Peyer's patch (tissue), 4 donors: ENCODE measurements at regions not wholly inside any gene's neighbourhood (a gene's known extent, or its start where the extent isn't known, plus 50 kb on each side); places are given as distances from the start of the nearest gene placed in this dataset.
A peak's percentile ranks its signal among the peaks of the same experiment; 100 is the strongest.

Experiments used
- DNase-seq, 3 donors: peaks; one replicate each; pipeline ENCODE4 v3.0.0-alpha.2; 2017 to 2019
- H3K27ac ChIP-seq, 4 donors: fragments of 200-600 bp; sonication (generic); one replicate each; pipeline ENCODE4 v1.5.1; 2016 to 2019
- H3K27me3 ChIP-seq, 2 donors: fragments of 200-600 bp; sonication (generic); one replicate each; pipeline ENCODE4 v1.5.1; 2019
- H3K36me3 ChIP-seq, 3 donors: fragments of 200-600 bp; sonication (generic); one replicate each; pipeline ENCODE4 v1.5.1; 2016 to 2019
- H3K4me1 ChIP-seq, 4 donors: fragments of 200-600 bp; sonication (generic); one replicate each; pipeline ENCODE4 v1.5.1; 2016 to 2019
- H3K4me3 ChIP-seq, 4 donors: fragments of 200-600 bp; sonication (generic); 1 replicate in 3 of 4; 2 replicates in 1 of 4; pipeline ENCODE4 v1.5.1; 2016 to 2019; ENCODE audit warnings: mild to moderate bottlenecking in 1 of 4
- H3K9me3 ChIP-seq, 4 donors: fragments of 200-600 bp; sonication (generic); one replicate each; pipeline ENCODE4 v1.5.1; 2016 to 2019; ENCODE audit warnings: mild to moderate bottlenecking in 1 of 4
- CTCF ChIP-seq, 6 experiments: fragments of 450-650 bp in 4 of 6; fragments of 200-600 bp in 2 of 6; sonication (generic) in 1 of 6; IDR thresholded peaks; one replicate each; pipeline ENCODE4 v1.5.1; 2017 to 2019; ENCODE audit warnings: antibody characterized with exemption in 6 of 6, mild to moderate bottlenecking in 3 of 6, moderate library complexity in 1 of 6
- POLR2A ChIP-seq, 2 donors: fragments of 450-650 bp; IDR thresholded peaks; one replicate each; pipeline ENCODE4 v1.5.1; 2017; ENCODE audit warnings: antibody characterized with exemption in 2 of 2, mild to moderate bottlenecking in 2 of 2, moderate library complexity in 2 of 2

GRCh38 chr6:225907-226306 is 66.4 kb upstream of the DUSP22 start:
- Histone ChIP-seq H3K36me3 (no peaks in the 10 kb centered on the region), H3K4me1 (peaks cover 0 to 10% (median 0%) of the 10 kb centered on the region in 4 donors), H3K4me3 (no peak overlapping the region), H3K9me3 (no peaks in the 10 kb centered on the region), H3K27me3 (no peaks in the 10 kb centered on the region), H3K27ac (peak overlapping the region in 1 of 4 donors; percentile 43)
- TF ChIP-seq POLR2A (IDR thresholded peaks at IDR 0.05) = no peak
- no peak for DNase-seq

GRCh38 chr6:226516-227073 is 65.7 kb upstream of the DUSP22 start:
- TF ChIP-seq POLR2A (IDR thresholded peaks at IDR 0.05) = no peak
- no peak for TF ChIP-seq CTCF (IDR thresholded peaks at IDR 0.05)
- Histone ChIP-seq H3K36me3 (no peaks in the 10 kb centered on the region), H3K4me3 (no peak overlapping the region), H3K4me1 (peaks cover 0 to 10% (median 0%) of the 10 kb centered on the region in 4 donors), H3K9me3 (no peaks in the 10 kb centered on the region), H3K27me3 (no peaks in the 10 kb centered on the region), H3K27ac (no peak overlapping the region)
- DNase-seq = no peak

GRCh38 chr6:227074-227782 is 65.1 kb upstream of the DUSP22 start:
- TF ChIP-seq POLR2A (IDR thresholded peaks at IDR 0.05) (no peak), CTCF (IDR thresholded peaks at IDR 0.05) (peak in 2 of 6 experiments; percentile 16 to 18)
- DNase-seq = peak in 2 of 3 donors; percentile 56 to 62

GRCh38 chr6:227812-228338 is 64.4 kb upstream of the DUSP22 start:
- H3K9me3 ChIP-seq = no peaks in the 10 kb centered on the region
- TF ChIP-seq POLR2A (IDR thresholded peaks at IDR 0.05) (no peak), CTCF (IDR thresholded peaks at IDR 0.05) (no peak)
- H3K4me1 ChIP-seq = peaks cover 0 to 10% (median 0%) of the 10 kb centered on the region in 4 donors
- DNase-seq = no peak
- H3K27me3 ChIP-seq = no peaks in the 10 kb centered on the region
- H3K36me3 ChIP-seq = no peaks in the 10 kb centered on the region
- H3K27ac ChIP-seq = no peak overlapping the region
- H3K4me3 ChIP-seq = no peak overlapping the region

More at GRCh38 chr6:227074-227782, 65.1 kb upstream of the DUSP22 start:
- peaks cover 0 to 10% (median 0%) of the 10 kb centered on the region in 4 donors for H3K4me1 ChIP-seq
- H3K4me3 ChIP-seq = no peak overlapping the region
- no peaks in the 10 kb centered on the region for H3K27me3 ChIP-seq
- H3K36me3 ChIP-seq = no peaks in the 10 kb centered on the region
- no peaks in the 10 kb centered on the region for H3K9me3 ChIP-seq
- no peak overlapping the region for H3K27ac ChIP-seq

- H3K9me3 ChIP-seq = no peaks in the 10 kb centered on the region
- H3K4me1 ChIP-seq = peaks cover 0 to 10% (median 0%) of the 10 kb centered on the region in 4 donors
- H3K36me3 ChIP-seq = no peaks in the 10 kb centered on the region
- no peak for DNase-seq
- TF ChIP-seq POLR2A (IDR thresholded peaks at IDR 0.05) (no peak), CTCF (IDR thresholded peaks at IDR 0.05) (no peak)
- H3K4me3 ChIP-seq = no peak overlapping the region
- no peaks in the 10 kb centered on the region for H3K27me3 ChIP-seq
- no peak overlapping the region for H3K27ac ChIP-seq
These were observed 63.2 kb upstream of the DUSP22 start for GRCh38 chr6:228881-229651.
